Subcutaneous abdominal adipose tissue (tissue), 5 donors: ENCODE measurements at regions not wholly inside any gene's neighbourhood (a gene's known extent, or its start where the extent isn't known, plus 50 kb on each side); places are given as distances from the start of the nearest gene placed in this dataset.
"Not testable (repeated sequence)": the region's sequence is repeated elsewhere in the genome, so short reads cannot be mapped to it uniquely, and the experiment has no call there.

Experiments used
- H3K27ac ChIP-seq: one replicate; pipeline ENCODE4 v1.7.0; 2013; ENCODE audit warnings: low read depth, mild to moderate bottlenecking, inconsistent platforms, low read length, moderate library complexity
- H3K27me3 ChIP-seq, 5 donors: one replicate each; pipeline ENCODE4 v1.7.0; 2013; ENCODE audit warnings: low read length in 5 of 5, inconsistent platforms in 1 of 5; ENCODE audit not compliant: control insufficient read depth in 5 of 5, insufficient read depth in 4 of 5
- H3K36me3 ChIP-seq, 5 donors: one replicate each; pipeline ENCODE4 v1.7.0; 2013; ENCODE audit warnings: low read length in 5 of 5; ENCODE audit not compliant: control insufficient read depth in 5 of 5, insufficient read depth in 5 of 5
- H3K4me1 ChIP-seq, 5 donors: one replicate each; pipeline ENCODE4 v1.7.0; 2013; ENCODE audit warnings: low read length in 5 of 5, mild to moderate bottlenecking in 3 of 5, moderate library complexity in 1 of 5; ENCODE audit not compliant: control insufficient read depth in 5 of 5, insufficient read depth in 5 of 5
- H3K4me3 ChIP-seq, 5 donors: one replicate each; pipeline ENCODE4 v1.7.0; 2013; ENCODE audit warnings: low read length in 5 of 5, low read depth in 1 of 5
- H3K9ac ChIP-seq, 5 donors: one replicate each; pipeline ENCODE4 v1.7.0; 2013; ENCODE audit warnings: low read length in 5 of 5, mild to moderate bottlenecking in 4 of 5, moderate library complexity in 3 of 5
- H3K9me3 ChIP-seq, 5 donors: one replicate each; pipeline ENCODE4 v1.7.0; 2013; ENCODE audit warnings: low read length in 5 of 5; ENCODE audit not compliant: control insufficient read depth in 5 of 5
- donor health status: healthy.
- donor health status: healthy.
- donor health status: healthy.
- donor health status: healthy.
- donor health status: healthy.

DNA sequence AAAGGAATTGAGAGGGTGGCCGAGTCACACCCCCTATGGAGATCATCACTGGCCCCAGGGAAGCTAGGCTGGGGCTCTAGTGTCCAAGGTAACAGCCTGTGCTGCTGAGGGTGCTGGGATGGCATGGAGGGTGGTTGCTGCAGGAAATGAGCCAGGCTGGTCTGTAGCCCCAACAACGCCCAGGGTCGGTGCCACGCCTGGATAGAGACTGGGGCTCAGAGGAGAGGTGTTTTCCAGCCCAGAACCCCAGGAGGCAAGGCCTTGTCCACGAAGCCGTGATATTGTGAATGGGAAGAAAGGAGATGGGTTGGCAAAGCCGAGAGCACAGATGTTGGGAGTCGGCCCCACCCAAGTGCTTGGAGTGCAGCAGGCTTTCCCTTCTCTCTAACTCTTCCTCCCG lies 68.9 kb upstream of the ACTRT2 start:
- Histone ChIP-seq H3K4me3 (no peak overlapping the region), H3K9me3 (peaks cover 3 to 43% (median 20%) of the 10 kb centered on the region in 5 donors), H3K9ac (no peak overlapping the region), H3K27ac (no peak overlapping the region), H3K36me3 (no peaks in the 10 kb centered on the region), H3K27me3 (peaks cover 4 to 24% (median 15%) of the 10 kb centered on the region in 5 donors), H3K4me1 (no peaks in the 10 kb centered on the region)

DNA sequence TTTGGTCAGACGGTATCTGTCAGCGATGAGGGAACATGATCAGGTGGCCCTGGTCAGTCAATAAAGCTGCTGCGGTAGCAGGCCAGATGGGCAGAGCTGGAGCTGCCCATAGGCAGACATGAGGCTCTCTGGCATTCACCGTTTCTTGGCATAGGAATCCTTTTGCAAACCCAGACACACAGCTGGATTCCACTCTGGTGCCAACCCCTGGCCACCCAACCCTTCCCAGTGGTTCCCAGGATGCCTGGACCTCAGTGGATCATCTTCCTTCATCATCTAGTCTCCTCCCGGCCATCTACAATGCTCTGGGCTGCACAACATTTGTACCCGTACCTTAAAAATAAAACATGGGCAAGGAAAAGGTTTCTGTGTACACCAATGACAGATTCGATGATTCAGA lies 68.3 kb upstream of the ACTRT2 start:
- no peak overlapping the region for H3K27ac ChIP-seq
- peaks cover 8 to 49% (median 26%) of the 10 kb centered on the region in 5 donors for H3K9me3 ChIP-seq
- H3K36me3 ChIP-seq, result no peaks in the 10 kb centered on the region
- no peak overlapping the region for H3K4me3 ChIP-seq
- H3K9ac ChIP-seq, result no peak overlapping the region
- H3K4me1 ChIP-seq, result no peaks in the 10 kb centered on the region
- peaks cover 3 to 22% (median 13%) of the 10 kb centered on the region in 5 donors for H3K27me3 ChIP-seq

DNA sequence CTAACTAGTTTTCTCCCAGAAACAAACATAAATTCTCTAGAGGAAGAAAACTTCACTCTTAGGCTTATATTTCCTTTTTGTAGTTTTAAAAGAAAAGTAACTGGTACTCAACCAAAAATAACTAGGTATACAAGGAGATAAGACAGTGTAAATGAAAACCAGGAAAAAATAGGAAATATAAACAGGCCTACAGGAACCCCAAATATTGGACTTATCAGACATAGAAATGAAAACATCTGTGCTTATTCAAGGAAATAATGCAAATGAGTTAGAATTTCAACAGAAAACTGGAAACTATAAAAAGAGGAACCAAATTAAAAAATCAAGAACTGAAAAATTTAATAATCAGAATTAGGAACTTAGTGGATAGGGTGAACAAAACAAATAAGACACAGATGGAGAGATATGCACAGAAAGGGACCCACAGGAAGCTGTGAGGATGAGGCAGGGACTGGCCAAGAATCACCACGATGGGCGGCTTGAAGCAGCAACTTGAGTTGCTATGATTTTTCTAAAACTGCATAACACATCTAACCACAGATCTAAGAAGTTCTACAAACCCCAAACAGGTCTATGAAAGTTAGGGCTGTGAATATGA lies 67.5 kb upstream of the ACTRT2 start:
- Histone ChIP-seq H3K9me3 (peaks cover 8 to 50% (median 28%) of the 10 kb centered on the region in 5 donors), H3K27ac (no peak overlapping the region), H3K36me3 (no peaks in the 10 kb centered on the region), H3K4me1 (no peaks in the 10 kb centered on the region), H3K4me3 (no peak overlapping the region), H3K27me3 (peaks cover 0 to 15% (median 5%) of the 10 kb centered on the region in 5 donors), H3K9ac (no peak overlapping the region)

DNA sequence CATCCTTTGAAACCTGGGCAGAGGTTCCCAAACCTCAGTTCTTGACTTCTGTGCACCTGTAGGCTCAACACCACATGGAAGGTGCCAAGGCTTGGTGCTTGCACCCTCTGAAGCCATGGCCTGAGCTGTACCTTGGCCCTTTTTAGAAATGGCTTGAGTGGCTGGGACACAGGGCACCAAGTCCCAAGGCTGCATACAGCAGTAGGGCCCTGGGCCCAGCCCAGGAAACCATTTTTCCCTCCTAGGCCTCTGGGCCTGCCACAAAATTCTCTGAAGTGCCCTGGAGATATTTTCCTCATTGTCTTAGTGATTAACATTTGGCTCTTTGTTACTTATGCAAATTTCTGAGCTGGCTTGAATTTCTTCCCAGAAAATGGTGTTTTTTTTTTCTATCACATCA lies 65.6 kb upstream of the ACTRT2 start:
- Histone ChIP-seq H3K4me3 (no peak overlapping the region), H3K27ac (no peak overlapping the region), H3K27me3 (peaks cover 0 to 9% (median 3%) of the 10 kb centered on the region in 5 donors), H3K9me3 (peaks cover 8 to 63% (median 31%) of the 10 kb centered on the region in 5 donors), H3K9ac (no peak overlapping the region), H3K4me1 (no peaks in the 10 kb centered on the region), H3K36me3 (no peaks in the 10 kb centered on the region)

DNA sequence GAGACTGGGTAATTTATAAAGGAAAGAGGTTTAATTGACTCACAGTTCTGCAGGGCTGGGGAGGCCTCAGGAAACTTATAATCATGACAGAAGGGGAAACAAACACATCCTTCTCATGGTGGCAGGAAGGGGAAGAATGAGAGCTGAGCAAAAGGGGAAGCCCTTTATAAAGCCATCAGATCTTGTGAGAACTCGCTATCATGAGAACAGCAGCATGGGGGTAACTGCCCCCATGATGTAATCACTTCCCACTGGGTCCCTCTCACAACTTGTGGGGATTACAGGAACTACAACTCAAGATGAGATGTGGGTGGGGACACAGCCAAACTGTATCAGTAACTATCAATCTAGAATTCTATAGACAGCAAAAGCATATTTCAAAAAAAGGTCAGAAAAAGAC lies 64.7 kb upstream of the ACTRT2 start:
- Histone ChIP-seq H3K27ac (no peak overlapping the region), H3K9me3 (peaks cover 8 to 63% (median 31%) of the 10 kb centered on the region in 5 donors), H3K4me3 (no peak overlapping the region), H3K9ac (no peak overlapping the region), H3K27me3 (peaks cover 0 to 11% (median 8%) of the 10 kb centered on the region in 5 donors), H3K36me3 (no peaks in the 10 kb centered on the region), H3K4me1 (no peaks in the 10 kb centered on the region)

DNA sequence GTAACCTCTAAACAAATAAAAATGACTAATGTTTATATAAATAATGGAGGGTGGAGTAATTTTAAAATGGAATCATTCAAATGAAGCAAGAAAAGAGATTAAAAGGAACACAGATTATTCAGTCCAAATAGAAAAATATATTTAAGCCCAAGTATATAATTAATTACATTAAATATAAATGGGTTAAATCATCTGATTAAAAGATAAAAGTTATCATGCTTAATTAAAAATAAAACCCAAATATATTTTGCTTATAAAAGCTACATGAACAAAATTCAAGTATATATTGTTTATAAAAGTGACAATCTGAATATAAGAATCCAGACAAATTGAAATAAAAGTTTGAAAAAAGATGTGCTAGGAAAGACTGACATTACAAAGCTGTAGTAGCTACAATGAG lies 63.9 kb upstream of the ACTRT2 start:
- Histone ChIP-seq H3K27me3 (peaks cover 0 to 16% (median 4%) of the 10 kb centered on the region in 5 donors), H3K36me3 (no peaks in the 10 kb centered on the region), H3K27ac (no peak overlapping the region), H3K4me3 (no peak overlapping the region), H3K4me1 (no peaks in the 10 kb centered on the region), H3K9me3 (peaks cover 8 to 60% (median 31%) of the 10 kb centered on the region in 5 donors), H3K9ac (no peak overlapping the region)

DNA sequence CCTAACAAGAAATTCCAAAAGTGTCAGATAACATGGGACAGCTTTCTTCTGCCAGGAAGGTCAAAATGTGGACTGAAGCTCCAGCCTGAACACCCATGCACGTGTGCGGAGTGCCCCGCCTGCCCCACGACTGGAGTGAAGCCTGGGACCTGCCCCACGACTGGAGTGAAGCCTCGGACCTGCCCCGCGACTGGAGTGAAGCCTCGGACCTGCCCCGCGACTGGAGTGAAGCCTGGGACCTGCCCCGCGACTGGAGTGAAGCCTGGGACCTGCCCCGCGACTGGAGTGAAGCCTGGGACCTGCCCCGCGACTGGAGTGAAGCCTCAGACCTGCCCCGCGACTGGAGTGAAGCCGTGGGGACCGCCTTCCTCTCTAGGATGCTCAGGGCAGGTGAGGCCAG lies 61.4 kb upstream of the ACTRT2 start:
- H3K27me3 ChIP-seq, result peaks cover 0 to 17% (median 4%) of the 10 kb centered on the region in 5 donors
- H3K9me3 ChIP-seq, result peaks cover 4 to 49% (median 15%) of the 10 kb centered on the region in 5 donors
- not testable (repeated sequence) for H3K27ac ChIP-seq

DNA sequence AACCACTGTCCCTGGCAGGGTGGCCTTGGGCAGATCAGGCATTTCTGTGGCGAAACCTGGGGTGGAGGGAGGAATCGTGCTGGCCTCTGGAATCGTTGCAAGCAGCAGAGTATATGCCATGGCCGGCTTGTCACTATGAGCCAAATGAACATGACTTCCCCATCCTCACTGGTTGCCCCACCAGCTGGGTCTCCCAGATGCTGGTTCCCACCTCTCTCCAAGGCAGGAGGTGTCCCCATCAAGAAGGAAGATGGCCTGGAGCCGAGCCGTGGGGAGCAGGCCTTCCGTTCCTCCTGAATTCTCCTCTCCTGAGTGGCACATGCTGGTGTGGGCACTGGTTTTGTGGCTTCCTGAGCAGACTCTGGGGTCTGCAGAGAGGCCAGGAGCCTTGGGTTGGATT lies 60.2 kb upstream of the ACTRT2 start:
- H3K4me3 ChIP-seq, result no peak overlapping the region
- H3K36me3 ChIP-seq, result no peaks in the 10 kb centered on the region
- H3K4me1 ChIP-seq, result no peaks in the 10 kb centered on the region
- H3K27me3 ChIP-seq, result peaks cover 0 to 17% (median 4%) of the 10 kb centered on the region in 5 donors
- no peak overlapping the region for H3K27ac ChIP-seq
- peaks cover 4 to 38% (median 15%) of the 10 kb centered on the region in 5 donors for H3K9me3 ChIP-seq
- no peak overlapping the region for H3K9ac ChIP-seq

More for the DNA sequence above, 61.4 kb upstream of the ACTRT2 start:
- not testable (repeated sequence) for H3K9ac ChIP-seq, H3K4me1 ChIP-seq, H3K36me3 ChIP-seq, H3K4me3 ChIP-seq

DNA sequence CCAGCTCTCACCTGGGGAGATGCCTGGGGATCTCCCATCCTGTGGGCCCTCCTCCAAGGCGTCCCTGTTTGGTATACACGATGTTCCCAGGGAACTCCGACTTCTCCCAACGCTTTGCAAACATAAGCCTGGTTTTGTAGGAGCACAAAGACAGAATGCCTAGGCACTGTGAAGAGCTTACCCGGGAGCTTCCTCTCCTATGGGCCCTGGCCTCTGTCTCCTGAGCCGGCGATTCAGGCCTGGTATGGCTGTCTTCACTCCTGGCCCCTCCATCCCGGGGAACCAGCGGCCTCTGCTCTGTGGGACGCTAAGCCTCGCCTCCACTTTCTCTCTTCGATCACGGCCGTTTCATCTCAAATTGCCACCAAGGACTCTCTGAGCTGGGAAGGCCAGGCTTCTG lies 59.6 kb upstream of the ACTRT2 start:
- H3K27ac ChIP-seq, result no peak overlapping the region
- peaks cover 0 to 17% (median 5%) of the 10 kb centered on the region in 5 donors for H3K27me3 ChIP-seq
- H3K9ac ChIP-seq, result no peak overlapping the region
- no peaks in the 10 kb centered on the region for H3K4me1 ChIP-seq
- H3K36me3 ChIP-seq, result no peaks in the 10 kb centered on the region
- H3K9me3 ChIP-seq, result peaks cover 4 to 32% (median 15%) of the 10 kb centered on the region in 5 donors
- H3K4me3 ChIP-seq, result no peak overlapping the region

DNA sequence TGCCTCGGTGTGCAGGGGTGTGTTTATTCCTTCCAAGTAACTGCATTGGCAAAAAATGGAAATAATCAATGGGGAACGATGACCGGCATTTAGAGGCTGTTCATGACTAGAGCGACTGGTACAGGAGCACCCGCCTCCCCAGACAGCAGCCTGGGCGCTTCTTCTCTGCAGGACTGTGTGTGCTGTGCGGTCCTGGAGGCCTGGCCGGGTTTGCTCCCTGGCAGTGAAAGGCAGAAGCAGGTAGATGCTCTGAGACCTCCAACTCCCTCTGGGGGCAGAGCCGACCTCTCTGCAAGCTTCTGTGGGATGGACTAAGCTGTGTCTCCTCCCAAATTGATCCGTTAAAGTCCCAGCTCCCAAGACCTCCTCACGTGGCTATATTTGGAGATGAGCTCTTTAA lies 59.2 kb upstream of the ACTRT2 start:
- H3K27me3 ChIP-seq, result peaks cover 0 to 20% (median 9%) of the 10 kb centered on the region in 5 donors
- H3K4me1 ChIP-seq, result no peaks in the 10 kb centered on the region
- no peak overlapping the region for H3K9ac ChIP-seq
- no peak overlapping the region for H3K27ac ChIP-seq
- no peaks in the 10 kb centered on the region for H3K36me3 ChIP-seq
- H3K9me3 ChIP-seq, result peaks cover 4 to 29% (median 15%) of the 10 kb centered on the region in 5 donors
- H3K4me3 ChIP-seq, result no peak overlapping the region
